Activated T-cell treated with anti-CD3 and anti-CD28 coated beads, Interleukin-2, amount 50 U/mL, for 24 hours (primary cell): ENCODE measurements at regions not wholly inside any gene's neighbourhood (a gene's known extent, or its start where the extent isn't known, plus 50 kb on each side); places are given as distances from the start of the nearest gene placed in this dataset.

Source experiments
- DNase-seq: peaks from one replicate; pipeline ENCODE4 v3.0.0-alpha.2; 2020
- H3K27ac Mint-ChIP-seq: 2 replicates; pipeline ENCODE4 v1.8.0; 2020; ENCODE audit warnings: mild to moderate bottlenecking, mixed read lengths
- H3K27me3 Mint-ChIP-seq: 2 replicates; pipeline ENCODE4 v1.8.0; 2020; ENCODE audit warnings: mixed read lengths
- H3K36me3 Mint-ChIP-seq: 2 replicates; pipeline ENCODE4 v1.8.0; 2020; ENCODE audit warnings: low read depth, mixed read lengths
- H3K4me1 Mint-ChIP-seq: 2 replicates; pipeline ENCODE4 v1.8.0; 2020; ENCODE audit warnings: low read depth, mixed read lengths
- H3K4me3 Mint-ChIP-seq: 2 replicates; pipeline ENCODE4 v1.8.0; 2020; ENCODE audit warnings: mild to moderate bottlenecking, moderate library complexity, mixed read lengths
- H3K9me3 Mint-ChIP-seq: 2 replicates; pipeline ENCODE4 v1.8.0; 2020; ENCODE audit warnings: mixed read lengths

- Mint-ChIP-seq H3K27me3 (no peaks in the 10 kb centered on the region), H3K4me3 (no peak overlapping the region), H3K9me3 (no peaks in the 10 kb centered on the region), H3K27ac (no peak overlapping the region), H3K4me1 (no peaks in the 10 kb centered on the region), H3K36me3 (no peaks in the 10 kb centered on the region)
- DNase-seq: no peak
Observed at GRCh38 chr13:59519819-59520218, 643.9 kb downstream of the DIAPH3 start.

DNA sequence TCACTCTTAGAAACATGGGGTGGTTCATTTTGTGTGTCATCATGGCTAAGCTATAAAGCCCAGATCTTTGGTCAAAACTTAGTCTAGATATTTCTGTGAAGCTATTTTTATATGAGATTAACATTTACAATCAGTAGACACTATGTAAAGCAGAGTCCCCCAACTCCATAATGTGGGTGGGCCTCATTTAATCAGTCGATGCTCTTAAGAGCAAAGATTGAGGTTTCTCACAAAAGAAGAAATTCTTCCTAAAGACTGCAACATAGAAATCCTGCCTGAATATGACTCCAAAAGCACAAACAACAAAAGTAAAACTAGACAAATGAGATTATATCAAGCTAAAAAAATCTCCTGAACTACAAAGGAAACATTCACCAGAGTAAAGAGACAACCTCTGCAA lies 642.2 kb downstream of the DIAPH3 start:
- no peak for DNase-seq
- H3K27me3 Mint-ChIP-seq: no peaks in the 10 kb centered on the region
- no peaks in the 10 kb centered on the region for H3K9me3 Mint-ChIP-seq
- H3K36me3 Mint-ChIP-seq: no peaks in the 10 kb centered on the region
- H3K4me3 Mint-ChIP-seq: no peak overlapping the region
- no peaks in the 10 kb centered on the region for H3K4me1 Mint-ChIP-seq
- H3K27ac Mint-ChIP-seq: no peak overlapping the region

GRCh38 chr13:59522652-59523051 lies 641.1 kb downstream of the DIAPH3 start:
- no peak for DNase-seq
- Mint-ChIP-seq H3K36me3 (no peaks in the 10 kb centered on the region), H3K27ac (no peak overlapping the region), H3K27me3 (no peaks in the 10 kb centered on the region), H3K4me3 (no peak overlapping the region), H3K4me1 (no peaks in the 10 kb centered on the region), H3K9me3 (no peaks in the 10 kb centered on the region)

- Mint-ChIP-seq H3K27me3 (no peaks in the 10 kb centered on the region), H3K4me3 (no peak overlapping the region), H3K9me3 (no peaks in the 10 kb centered on the region), H3K36me3 (no peaks in the 10 kb centered on the region), H3K27ac (no peak overlapping the region), H3K4me1 (peaks cover 12% of the 10 kb centered on the region)
- DNase-seq: no peak
Observed at GRCh38 chr13:59527500-59527899, 636.2 kb downstream of the DIAPH3 start.

DNA sequence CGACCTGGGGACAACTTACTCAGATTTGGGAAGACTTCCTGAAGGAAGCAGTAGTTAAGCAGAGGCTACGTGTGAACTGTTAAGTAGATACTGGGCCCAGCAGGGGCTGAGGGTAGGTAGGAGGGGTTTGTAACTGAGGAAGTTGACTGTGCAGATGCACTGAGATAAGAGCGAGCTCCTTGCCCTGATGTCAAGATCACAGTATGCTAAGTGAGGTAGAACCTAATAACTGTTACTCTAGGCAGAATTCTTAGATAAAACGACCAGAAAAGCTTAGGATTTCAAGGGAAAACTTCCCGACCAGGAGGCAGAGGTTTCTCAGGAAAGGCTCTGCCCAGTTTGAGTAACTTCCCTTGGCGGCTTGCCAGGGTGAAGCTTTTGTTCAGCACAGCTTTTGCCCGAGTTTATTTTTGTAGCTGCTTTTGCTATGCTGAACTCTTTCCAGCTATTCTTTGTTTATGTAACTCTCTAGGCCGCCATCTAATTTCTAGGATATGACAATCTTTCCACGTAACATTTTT lies 632.1 kb downstream of the DIAPH3 start:
- Mint-ChIP-seq H3K36me3 (no peaks in the 10 kb centered on the region), H3K4me1 (peaks cover 12% of the 10 kb centered on the region), H3K9me3 (no peaks in the 10 kb centered on the region), H3K4me3 (no peak overlapping the region), H3K27ac (peak overlapping the region; percentile 66), H3K27me3 (no peaks in the 10 kb centered on the region)
- DNase-seq: no peak

GRCh38 chr13:59532405-59532804 lies 631.3 kb downstream of the DIAPH3 start:
- peaks cover 12% of the 10 kb centered on the region for H3K4me1 Mint-ChIP-seq
- H3K4me3 Mint-ChIP-seq: no peak overlapping the region
- no peaks in the 10 kb centered on the region for H3K9me3 Mint-ChIP-seq
- DNase-seq: no peak
- no peaks in the 10 kb centered on the region for H3K36me3 Mint-ChIP-seq
- no peak overlapping the region for H3K27ac Mint-ChIP-seq
- no peaks in the 10 kb centered on the region for H3K27me3 Mint-ChIP-seq

GRCh38 chr13:59533561-59534555 lies 629.9 kb downstream of the DIAPH3 start:
- Mint-ChIP-seq H3K4me3 (no peak overlapping the region), H3K36me3 (no peaks in the 10 kb centered on the region), H3K27ac (no peak overlapping the region), H3K4me1 (peaks cover 12% of the 10 kb centered on the region), H3K9me3 (no peaks in the 10 kb centered on the region), H3K27me3 (no peaks in the 10 kb centered on the region)
- no peak for DNase-seq

- Mint-ChIP-seq H3K9me3 (no peaks in the 10 kb centered on the region), H3K4me3 (no peak overlapping the region), H3K36me3 (no peaks in the 10 kb centered on the region), H3K27me3 (no peaks in the 10 kb centered on the region), H3K4me1 (peaks cover 12% of the 10 kb centered on the region), H3K27ac (no peak overlapping the region)
- no peak for DNase-seq
Observed at GRCh38 chr13:59534806-59535205, 628.9 kb downstream of the DIAPH3 start.

GRCh38 chr13:59537500-59537899 lies 626.2 kb downstream of the DIAPH3 start:
- DNase-seq: no peak
- Mint-ChIP-seq H3K4me3 (no peak overlapping the region), H3K9me3 (no peaks in the 10 kb centered on the region), H3K27ac (no peak overlapping the region), H3K4me1 (no peaks in the 10 kb centered on the region), H3K27me3 (no peaks in the 10 kb centered on the region), H3K36me3 (no peaks in the 10 kb centered on the region)

DNA sequence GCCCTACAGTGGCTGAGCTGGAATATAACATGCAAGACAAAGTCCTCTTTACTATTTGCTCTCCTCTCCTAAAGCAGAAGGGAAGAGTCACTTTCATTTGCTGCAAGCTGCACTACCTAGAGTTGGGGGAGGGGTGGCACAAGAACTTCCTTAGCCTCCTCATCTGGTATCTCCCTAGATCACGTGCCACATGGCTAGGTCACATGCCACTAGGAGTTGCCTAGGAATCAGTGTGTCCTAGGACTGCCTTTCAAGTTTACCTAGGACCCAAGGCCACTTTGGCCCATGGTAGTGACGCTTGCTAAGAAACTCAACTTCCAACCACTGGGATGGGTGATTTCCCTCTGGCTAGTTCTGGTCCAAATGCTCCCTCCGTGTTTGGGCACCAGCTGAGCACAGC lies 625.2 kb downstream of the DIAPH3 start:
- no peaks in the 10 kb centered on the region for H3K4me1 Mint-ChIP-seq
- no peak for DNase-seq
- H3K27ac Mint-ChIP-seq: no peak overlapping the region
- H3K36me3 Mint-ChIP-seq: no peaks in the 10 kb centered on the region
- no peaks in the 10 kb centered on the region for H3K27me3 Mint-ChIP-seq
- H3K4me3 Mint-ChIP-seq: no peak overlapping the region
- H3K9me3 Mint-ChIP-seq: no peaks in the 10 kb centered on the region

DNA sequence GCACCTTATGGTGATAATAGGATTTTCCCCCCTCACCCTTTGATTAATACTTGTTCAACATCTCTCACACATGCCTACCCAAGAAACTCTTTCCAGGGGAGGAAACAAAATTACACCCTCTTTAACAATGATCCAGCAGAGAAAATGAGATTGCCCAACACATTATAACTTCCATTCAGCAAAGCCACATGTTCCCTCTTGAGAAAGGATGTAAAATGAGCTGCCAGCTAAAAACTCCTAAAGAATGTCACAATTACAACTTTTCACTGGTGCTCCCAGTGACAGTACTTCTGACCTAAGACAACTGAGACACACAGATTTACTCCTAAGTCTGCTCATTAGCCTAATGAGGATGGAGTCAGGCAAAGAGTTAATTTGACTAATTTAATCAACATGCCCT lies 621.4 kb downstream of the DIAPH3 start:
- no peak for DNase-seq
- Mint-ChIP-seq H3K27ac (no peak overlapping the region), H3K9me3 (no peaks in the 10 kb centered on the region), H3K4me1 (no peaks in the 10 kb centered on the region), H3K36me3 (no peaks in the 10 kb centered on the region), H3K4me3 (no peak overlapping the region), H3K27me3 (no peaks in the 10 kb centered on the region)

- Mint-ChIP-seq H3K27ac (no peak overlapping the region), H3K36me3 (no peaks in the 10 kb centered on the region), H3K4me3 (no peak overlapping the region), H3K27me3 (peaks cover 2% of the 10 kb centered on the region), H3K9me3 (no peaks in the 10 kb centered on the region), H3K4me1 (no peaks in the 10 kb centered on the region)
- DNase-seq: no peak
Observed at GRCh38 chr13:59543418-59543817, 620.3 kb downstream of the DIAPH3 start.

- peaks cover 2% of the 10 kb centered on the region for H3K27me3 Mint-ChIP-seq
- no peaks in the 10 kb centered on the region for H3K36me3 Mint-ChIP-seq
- peaks cover 2% of the 10 kb centered on the region for H3K9me3 Mint-ChIP-seq
- DNase-seq: no peak
- no peaks in the 10 kb centered on the region for H3K4me1 Mint-ChIP-seq
- H3K4me3 Mint-ChIP-seq: no peak overlapping the region
- H3K27ac Mint-ChIP-seq: no peak overlapping the region
Observed at GRCh38 chr13:59545007-59545406, 618.7 kb downstream of the DIAPH3 start.

DNA sequence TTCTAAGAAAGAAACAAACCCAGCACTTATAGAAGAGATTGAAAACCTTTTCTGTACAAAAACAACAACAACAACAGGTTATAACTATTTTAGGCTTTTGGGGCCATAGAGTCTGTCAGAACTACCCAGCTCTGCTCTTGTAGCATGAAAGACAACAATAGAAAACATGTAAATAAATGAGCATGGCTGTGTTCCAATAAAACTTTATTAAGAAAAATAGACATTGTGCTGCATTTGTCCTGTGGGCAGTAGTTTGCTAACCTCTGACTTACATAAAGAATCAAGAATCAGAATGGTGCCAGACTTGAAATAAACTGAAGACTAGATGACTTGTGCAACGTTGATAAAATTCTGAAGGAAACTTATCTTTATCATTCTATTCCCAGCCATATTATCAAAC lies 617.5 kb downstream of the DIAPH3 start:
- peaks cover 2% of the 10 kb centered on the region for H3K27me3 Mint-ChIP-seq
- no peak overlapping the region for H3K27ac Mint-ChIP-seq
- peaks cover 9% of the 10 kb centered on the region for H3K9me3 Mint-ChIP-seq
- no peak overlapping the region for H3K4me3 Mint-ChIP-seq
- DNase-seq: no peak
- H3K36me3 Mint-ChIP-seq: no peaks in the 10 kb centered on the region
- H3K4me1 Mint-ChIP-seq: no peaks in the 10 kb centered on the region

DNA sequence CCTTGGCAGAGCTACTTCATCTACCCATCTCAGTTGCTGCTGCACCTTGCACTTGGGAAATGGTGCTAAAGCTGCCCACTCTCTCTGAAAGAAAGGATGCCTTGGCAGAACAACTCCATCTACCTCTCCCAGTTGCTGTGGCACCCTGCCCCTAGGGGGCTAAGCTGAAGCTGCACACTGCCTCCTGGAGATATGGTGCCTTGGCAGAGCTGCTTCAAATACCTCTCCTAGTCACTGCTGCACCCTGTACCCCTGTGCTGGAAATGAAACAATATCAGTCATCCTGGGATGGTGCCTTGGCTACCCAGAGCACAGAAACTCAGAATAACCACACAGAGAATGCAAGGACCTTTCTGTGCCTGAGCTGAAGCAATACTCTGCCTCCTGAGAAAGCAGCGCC lies 615.8 kb downstream of the DIAPH3 start:
- H3K9me3 Mint-ChIP-seq: peaks cover 9% of the 10 kb centered on the region
- H3K4me3 Mint-ChIP-seq: no peak overlapping the region
- no peak overlapping the region for H3K27ac Mint-ChIP-seq
- H3K4me1 Mint-ChIP-seq: no peaks in the 10 kb centered on the region
- DNase-seq: no peak
- H3K36me3 Mint-ChIP-seq: no peaks in the 10 kb centered on the region
- H3K27me3 Mint-ChIP-seq: peaks cover 2% of the 10 kb centered on the region
